ENCODE measurements at regions not wholly inside any gene's neighbourhood (a gene's known extent, or its start where the extent isn't known, plus 50 kb on each side); places are given as distances from the start of the nearest gene placed in this dataset.

DNA sequence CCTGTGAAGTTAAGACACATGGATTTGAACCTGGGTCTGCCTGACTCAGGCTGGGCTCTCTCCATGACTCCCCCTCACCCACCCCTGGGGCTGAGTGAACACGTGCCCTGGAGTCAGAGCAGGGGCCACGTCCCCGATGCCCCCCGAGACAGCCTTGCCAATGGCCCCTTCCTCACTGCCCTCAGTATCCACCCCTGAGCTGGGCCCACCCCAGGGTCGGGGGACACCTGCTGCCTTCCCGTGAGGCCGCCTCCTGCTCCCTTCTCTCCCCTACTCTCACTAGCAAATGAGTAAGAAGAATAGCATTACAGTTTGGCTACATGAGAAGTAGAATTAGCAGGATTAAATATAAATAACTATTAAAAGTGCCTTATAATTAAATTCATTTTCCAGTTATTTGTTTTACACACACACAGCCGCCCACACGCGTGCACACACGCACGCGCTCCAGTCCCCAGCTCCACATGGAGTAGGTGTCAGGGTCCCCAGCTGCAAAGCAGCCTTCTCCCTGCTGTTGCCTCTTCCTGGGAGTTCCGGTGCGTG is 117.4 kb upstream of the LINGO1 start:
- no peak for DNase-seq (ENCODE audit: low read depth)
- Histone ChIP-seq H3K36me3 (ENCODE audit: control insufficient read depth, insufficient read depth, low read length) (no peaks in the 10 kb centered on the region), H3K27me3 (ENCODE audit: control insufficient read depth, insufficient read depth, low read length) (peaks cover 9% of the 10 kb centered on the region), H3K4me3 (ENCODE audit: low read depth, low read length) (no peak overlapping the region)
- TF ChIP-seq, protein P1, sequence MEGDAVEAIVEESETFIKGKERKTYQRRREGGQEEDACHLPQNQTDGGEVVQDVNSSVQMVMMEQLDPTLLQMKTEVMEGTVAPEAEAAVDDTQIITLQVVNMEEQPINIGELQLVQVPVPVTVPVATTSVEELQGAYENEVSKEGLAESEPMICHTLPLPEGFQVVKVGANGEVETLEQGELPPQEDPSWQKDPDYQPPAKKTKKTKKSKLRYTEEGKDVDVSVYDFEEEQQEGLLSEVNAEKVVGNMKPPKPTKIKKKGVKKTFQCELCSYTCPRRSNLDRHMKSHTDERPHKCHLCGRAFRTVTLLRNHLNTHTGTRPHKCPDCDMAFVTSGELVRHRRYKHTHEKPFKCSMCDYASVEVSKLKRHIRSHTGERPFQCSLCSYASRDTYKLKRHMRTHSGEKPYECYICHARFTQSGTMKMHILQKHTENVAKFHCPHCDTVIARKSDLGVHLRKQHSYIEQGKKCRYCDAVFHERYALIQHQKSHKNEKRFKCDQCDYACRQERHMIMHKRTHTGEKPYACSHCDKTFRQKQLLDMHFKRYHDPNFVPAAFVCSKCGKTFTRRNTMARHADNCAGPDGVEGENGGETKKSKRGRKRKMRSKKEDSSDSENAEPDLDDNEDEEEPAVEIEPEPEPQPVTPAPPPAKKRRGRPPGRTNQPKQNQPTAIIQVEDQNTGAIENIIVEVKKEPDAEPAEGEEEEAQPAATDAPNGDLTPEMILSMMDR (IDR thresholded peaks at IDR 0.05; ENCODE audit: insufficient read depth, low read length, poor library complexity, severe bottlenecking): no peak

DNA sequence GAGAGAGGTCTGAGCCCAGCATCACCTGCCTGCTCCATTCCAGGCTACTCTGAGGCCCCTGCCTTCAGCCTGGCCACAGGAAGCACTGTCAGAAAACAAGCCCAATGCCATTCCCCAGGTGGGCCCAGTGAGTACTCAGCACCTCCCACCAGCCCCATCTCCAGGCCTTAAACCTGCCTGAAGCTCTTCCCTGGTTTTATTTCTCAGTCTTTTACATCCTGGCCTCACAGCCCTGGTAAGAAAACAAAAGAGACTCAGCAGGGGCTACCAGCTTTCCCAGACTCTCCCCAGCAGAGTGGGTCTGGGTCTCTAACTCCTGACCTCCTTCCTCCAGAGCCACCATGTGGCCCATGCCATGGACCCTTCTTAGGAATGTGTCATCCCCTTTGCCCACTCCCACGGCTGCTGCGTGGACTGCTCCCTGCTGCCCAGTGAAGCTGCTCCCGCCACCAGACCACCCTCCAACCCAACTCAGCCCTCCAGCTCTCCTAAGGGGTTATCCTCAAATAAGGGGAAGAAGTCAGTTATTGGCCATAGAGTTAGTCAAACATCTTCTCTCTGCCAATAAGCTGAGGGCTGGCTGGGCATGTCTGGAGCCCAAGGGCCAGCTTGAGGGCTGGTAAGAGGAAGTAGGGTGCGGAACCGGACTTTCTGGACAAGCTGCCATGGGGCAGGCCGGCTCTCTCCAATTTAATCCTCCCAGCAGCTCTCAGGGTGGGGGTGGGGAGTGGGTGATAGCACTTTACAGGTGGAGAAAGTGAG is 116.7 kb upstream of the LINGO1 start:
- Histone ChIP-seq H3K27me3 (ENCODE audit: control insufficient read depth, insufficient read depth, low read length) (peaks cover 9% of the 10 kb centered on the region), H3K36me3 (ENCODE audit: control insufficient read depth, insufficient read depth, low read length) (no peaks in the 10 kb centered on the region), H3K4me3 (ENCODE audit: low read depth, low read length) (no peak overlapping the region)
- no peak for DNase-seq (ENCODE audit: low read depth)
- TF ChIP-seq, protein P1 (IDR thresholded peaks at IDR 0.05; ENCODE audit: insufficient read depth, low read length, poor library complexity, severe bottlenecking): no peak

DNA sequence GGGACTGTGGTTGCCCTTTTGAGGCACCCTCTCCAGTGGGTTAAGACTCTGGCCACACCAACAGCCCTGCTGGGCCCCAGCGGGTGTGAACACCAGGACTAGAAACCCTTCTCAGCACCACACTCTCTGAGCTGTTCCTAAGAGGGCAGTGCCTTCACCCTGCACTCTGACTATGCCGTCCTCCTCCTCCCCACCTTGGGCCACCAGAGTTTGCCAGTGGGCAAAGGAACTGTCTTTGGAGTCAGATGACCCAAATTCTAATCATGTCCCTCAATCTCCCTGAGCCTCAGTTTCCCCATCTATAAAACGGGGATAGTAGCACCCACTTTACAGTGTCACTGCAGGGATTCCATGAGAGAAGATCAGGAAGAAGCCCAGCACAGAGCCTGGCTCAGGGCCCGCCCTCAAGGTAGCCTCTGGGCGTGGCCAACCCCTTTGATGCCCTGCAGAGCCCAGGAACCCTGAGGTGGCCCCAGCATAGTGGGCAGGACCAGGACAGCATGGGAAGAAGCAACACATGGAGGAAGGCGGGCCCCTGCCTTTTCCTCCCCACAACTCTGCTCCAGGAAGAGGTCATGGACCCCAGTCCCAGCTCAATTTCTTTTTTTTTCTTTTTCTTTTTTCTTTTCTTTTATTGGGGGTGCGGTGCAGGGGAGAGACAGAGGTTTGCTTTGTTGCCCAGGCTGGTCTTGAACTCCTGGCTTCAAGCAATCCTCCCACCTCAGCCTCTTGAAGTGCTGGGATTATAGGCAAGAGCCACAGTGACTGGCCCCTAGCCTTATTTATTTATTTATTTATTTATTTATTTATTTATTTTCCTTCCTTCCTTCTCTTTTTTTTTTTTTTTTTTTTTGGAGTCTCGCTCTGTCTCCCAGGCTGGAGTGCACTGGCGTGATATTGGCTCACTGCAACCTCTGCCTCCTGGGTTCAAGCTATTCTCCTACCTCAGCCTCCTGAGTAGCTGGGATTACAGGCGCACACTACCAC is 115.7 kb upstream of the LINGO1 start:
- Histone ChIP-seq H3K4me3 (ENCODE audit: low read depth, low read length) (no peak overlapping the region), H3K27me3 (ENCODE audit: control insufficient read depth, insufficient read depth, low read length) (peaks cover 14% of the 10 kb centered on the region), H3K36me3 (ENCODE audit: control insufficient read depth, insufficient read depth, low read length) (no peaks in the 10 kb centered on the region)
- no peak for DNase-seq (ENCODE audit: low read depth)
- TF ChIP-seq, protein P1 (IDR thresholded peaks at IDR 0.05; ENCODE audit: insufficient read depth, low read length, poor library complexity, severe bottlenecking): no peak

DNA sequence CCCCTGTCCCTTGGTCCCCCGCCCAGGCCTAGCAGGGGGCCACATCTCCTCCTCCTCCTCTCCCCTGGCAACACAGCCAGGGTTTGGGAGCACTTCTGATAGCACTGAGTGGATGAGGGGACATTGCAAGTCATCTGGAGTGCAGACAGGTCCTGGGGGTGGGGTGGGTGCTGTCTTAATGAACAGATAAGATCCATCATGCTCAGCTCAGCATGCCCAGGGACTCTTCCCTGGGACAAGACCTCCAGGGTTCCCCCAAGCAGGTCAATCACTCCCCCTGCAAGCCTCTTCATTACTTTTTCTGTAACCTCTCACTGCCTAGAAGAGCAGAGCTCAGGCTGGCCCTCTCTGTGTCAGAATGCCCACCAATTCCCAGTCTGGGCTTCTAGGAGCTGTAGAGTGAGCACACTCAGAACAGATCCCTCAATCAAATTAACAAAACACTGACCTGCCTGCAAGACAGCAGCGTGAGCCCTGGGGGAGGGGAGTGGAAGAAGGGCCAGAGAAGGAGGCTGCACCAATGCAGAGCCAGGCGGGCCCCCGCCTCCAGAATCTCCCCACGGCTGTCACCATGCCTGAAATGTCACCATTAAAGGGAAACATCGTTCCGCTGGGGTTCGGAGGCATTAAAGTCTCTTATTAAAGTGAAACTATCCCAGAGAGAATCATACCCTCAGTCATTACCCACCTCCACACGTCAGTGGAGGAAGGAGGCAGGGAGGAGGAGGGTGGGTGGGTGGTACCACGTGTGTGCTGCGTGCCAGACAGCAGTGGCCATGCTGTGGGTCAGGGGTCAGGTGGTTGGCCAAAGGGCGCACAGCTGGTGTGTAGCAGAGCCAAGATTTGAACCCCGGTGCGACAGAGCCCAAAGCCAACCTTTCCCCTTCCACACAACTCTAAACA is 114.7 kb upstream of the LINGO1 start:
- H3K4me3 ChIP-seq (ENCODE audit: low read depth, low read length): no peak overlapping the region
- DNase-seq (ENCODE audit: low read depth): no peak
- H3K36me3 ChIP-seq (ENCODE audit: control insufficient read depth, insufficient read depth, low read length): no peaks in the 10 kb centered on the region
- H3K27me3 ChIP-seq (ENCODE audit: control insufficient read depth, insufficient read depth, low read length): peaks cover 10% of the 10 kb centered on the region
- TF ChIP-seq, protein P1 (IDR thresholded peaks at IDR 0.05; ENCODE audit: insufficient read depth, low read length, poor library complexity, severe bottlenecking): no peak
